Fibroblast of lung (primary cell): ENCODE measurements at regions not wholly inside any gene's neighbourhood (a gene's known extent, or its start where the extent isn't known, plus 50 kb on each side); places are given as distances from the start of the nearest gene placed in this dataset.

Experiments used
- EZH2 ChIP-seq: IDR thresholded peaks from 2 replicates; pipeline ENCODE4 v1.5.1; 2012; ENCODE audit warnings: low read length, control low read depth, mild to moderate bottlenecking; ENCODE audit errors: missing control alignments
- TF ChIP-seq, protein P1 (sequence below), 2 donors: IDR thresholded peaks in 1 of 2; conservative IDR thresholded peaks in 1 of 2; 1 replicate in 1 of 2; 2 replicates in 1 of 2; pipeline ENCODE4 v1.5.1; 2011 to 2012; ENCODE audit warnings: low read length in 2 of 2, control low read depth in 1 of 2, inconsistent platforms in 1 of 2, low read depth in 1 of 2, mild to moderate bottlenecking in 1 of 2

GRCh38 chr2:9692456-9693195 lies 61.8 kb upstream of the YWHAQ start:
- TF ChIP-seq, protein P1, sequence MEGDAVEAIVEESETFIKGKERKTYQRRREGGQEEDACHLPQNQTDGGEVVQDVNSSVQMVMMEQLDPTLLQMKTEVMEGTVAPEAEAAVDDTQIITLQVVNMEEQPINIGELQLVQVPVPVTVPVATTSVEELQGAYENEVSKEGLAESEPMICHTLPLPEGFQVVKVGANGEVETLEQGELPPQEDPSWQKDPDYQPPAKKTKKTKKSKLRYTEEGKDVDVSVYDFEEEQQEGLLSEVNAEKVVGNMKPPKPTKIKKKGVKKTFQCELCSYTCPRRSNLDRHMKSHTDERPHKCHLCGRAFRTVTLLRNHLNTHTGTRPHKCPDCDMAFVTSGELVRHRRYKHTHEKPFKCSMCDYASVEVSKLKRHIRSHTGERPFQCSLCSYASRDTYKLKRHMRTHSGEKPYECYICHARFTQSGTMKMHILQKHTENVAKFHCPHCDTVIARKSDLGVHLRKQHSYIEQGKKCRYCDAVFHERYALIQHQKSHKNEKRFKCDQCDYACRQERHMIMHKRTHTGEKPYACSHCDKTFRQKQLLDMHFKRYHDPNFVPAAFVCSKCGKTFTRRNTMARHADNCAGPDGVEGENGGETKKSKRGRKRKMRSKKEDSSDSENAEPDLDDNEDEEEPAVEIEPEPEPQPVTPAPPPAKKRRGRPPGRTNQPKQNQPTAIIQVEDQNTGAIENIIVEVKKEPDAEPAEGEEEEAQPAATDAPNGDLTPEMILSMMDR (conservative IDR thresholded peaks at IDR 0.05 in 1 of 2, IDR thresholded peaks at IDR 0.05 in 1 of 2; ENCODE audit: low read depth in 1 of 2, low read length in 2 of 2): no peak
- no peak for TF ChIP-seq EZH2
